Pons (tissue), 1 donor: ENCODE measurements at regions not wholly inside any gene's neighbourhood (a gene's known extent, or its start where the extent isn't known, plus 50 kb on each side); places are given as distances from the start of the nearest gene placed in this dataset.
"Not testable (repeated sequence)": the region's sequence is repeated elsewhere in the genome, so short reads cannot be mapped to it uniquely, and the experiment has no call there.

ENCODE experiments used
- DNase-seq: peaks from one replicate; pipeline ENCODE4 v3.0.0-alpha.2; 2016; ENCODE audit warnings: low spot score

DNA sequence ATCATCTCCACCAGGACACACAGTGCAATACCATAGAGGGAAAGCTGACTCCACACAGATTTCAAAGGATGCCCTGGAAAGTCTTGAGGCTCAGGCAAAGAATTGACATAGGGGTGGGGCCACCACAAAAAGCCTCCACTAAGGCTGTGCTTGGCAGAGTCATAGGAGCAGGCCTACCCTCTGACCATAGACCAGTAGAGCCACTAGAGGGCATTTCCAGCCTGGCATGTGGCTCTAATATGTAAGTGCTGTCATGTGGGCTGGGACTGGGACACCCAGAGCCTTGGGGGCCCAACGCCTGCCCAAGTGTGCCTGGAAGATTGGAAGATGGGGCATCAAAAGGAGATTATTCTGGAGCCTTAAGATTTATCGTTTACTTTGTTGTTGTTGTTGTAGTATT, 726.0 kb downstream of the DNAH5 start:
- no peak for DNase-seq

DNA sequence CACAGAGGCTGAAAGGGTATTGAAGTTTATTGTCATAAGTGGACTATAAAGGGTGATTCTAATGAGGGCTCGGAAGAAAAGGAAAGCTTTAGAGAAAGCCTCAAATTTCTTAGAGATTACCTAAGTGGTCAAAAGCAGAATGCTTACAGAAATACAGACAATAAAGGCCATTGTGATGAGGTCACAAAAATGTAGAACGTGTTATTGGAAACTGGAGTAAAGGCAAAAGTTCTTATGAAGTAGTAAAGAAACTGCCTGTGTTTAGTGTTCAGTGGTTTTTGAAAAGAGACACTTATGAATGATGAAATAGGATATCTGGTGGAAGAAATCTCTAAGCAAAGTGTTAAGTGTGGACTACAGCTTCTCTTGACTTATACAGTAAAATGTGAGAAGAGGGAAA, 726.9 kb downstream of the DNAH5 start:
- DNase-seq = no peak

DNA sequence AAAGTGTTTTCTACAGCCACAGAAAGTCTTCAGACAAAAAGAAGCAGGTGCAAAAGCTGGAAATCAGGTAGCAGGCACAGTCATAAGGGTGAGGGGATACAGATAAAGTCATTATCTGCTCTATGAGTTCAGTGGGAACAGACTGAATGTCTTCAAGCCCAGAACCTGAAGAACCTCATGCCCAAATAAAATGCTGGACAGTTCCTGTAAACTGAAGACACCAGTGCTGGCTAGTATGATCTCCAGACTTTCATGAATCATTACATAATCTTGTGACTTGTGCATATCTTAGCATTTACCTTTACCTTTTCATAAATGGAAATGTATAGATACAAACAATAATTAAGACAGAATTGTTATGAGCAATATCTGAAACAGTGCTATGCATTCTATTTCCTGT, 728.7 kb downstream of the DNAH5 start:
- no peak for DNase-seq

DNA sequence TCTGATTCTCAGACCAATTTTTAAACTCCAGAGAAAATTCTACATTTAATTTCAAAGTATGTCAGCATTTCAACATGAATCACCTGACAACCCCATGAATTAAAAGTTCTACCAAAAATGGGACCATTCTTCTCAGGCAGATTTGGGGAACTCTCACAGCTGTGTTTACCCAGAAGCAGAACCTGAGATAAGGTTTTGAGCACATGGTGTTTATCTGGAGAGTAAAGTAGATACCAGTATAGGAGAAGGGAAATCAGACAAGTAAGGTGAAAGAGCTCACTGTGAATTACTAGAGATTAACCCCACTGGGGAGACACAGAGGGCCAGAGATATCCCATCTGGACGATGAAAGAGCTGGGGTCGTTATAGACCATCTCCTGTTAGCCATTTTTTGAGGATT, 729.1 kb downstream of the DNAH5 start:
- DNase-seq = no peak

DNA sequence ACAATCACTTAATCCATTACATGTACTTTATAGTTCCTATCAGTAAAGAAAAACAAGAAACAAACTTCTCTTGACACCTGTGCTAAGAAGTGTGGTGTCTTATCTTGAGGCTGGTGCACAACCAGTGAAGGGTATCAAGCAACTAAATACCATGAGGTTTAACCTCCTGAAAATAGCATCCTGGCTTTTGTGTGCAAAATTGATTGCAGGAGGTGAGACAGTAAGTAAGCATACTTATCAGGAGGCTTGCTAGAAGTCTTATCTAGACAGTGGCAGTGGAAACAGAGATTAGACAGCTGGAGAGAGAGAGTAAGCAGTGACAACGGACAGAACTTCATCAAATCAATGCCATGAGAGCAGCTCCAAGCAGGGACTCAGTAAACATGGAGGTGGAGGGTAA, 730.3 kb downstream of the DNAH5 start:
- DNase-seq = no peak

DNA sequence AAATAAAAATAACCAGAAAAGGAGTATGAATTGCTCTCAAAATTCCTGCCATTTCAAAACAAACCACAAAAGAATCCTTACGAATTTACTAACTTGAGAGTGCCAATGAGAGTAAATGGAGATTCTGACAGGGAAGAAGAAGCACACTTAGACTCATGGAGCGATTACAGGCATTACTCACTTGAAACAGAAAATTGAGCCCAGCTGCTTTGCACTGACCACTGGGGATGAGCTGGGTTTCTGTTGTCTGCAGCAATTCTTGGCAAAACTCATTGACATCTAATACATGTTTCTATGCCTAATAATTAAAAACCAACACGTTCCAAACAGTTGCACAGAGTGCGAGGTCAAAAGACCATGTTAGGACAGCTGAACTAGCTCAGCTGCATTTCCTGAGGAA, 731.6 kb downstream of the DNAH5 start:
- DNase-seq = no peak

DNA sequence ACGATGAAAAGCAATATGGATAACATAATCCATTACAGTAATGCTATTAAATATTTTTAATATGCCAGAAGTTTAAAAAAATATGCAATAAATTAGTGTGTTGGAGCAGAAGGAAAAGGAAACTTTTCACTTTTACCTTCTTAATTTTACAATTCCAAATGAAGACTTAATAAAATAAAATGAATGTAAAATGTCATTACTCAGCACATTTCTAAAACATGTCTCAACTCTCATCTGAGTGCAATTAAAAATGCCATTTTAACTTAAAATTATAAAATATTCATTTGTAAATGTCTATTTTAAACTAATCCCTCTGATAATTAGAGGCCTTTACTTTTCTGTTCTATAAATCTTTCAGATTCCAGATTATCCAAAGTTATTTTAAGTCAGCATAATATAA, 733.4 kb downstream of the DNAH5 start:
- DNase-seq = no peak

DNA sequence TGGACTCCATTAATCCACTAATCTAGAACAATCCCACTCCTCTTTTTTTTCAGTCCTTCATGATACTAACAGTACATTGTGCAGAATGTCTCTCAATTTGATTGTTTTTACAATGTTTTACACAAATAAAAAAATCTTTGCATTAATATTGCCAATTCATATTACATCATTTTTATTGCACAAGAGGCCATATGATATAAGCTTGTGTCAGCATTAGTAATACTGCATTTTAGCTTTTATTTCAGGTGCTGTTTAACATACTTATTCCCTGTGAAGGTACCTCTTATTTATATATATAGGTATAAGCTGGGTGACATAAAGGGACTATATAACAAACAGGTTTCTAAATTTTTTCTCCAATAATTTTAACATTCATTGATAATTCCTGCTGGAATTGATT, 737.4 kb downstream of the DNAH5 start:
- DNase-seq = no peak

DNA sequence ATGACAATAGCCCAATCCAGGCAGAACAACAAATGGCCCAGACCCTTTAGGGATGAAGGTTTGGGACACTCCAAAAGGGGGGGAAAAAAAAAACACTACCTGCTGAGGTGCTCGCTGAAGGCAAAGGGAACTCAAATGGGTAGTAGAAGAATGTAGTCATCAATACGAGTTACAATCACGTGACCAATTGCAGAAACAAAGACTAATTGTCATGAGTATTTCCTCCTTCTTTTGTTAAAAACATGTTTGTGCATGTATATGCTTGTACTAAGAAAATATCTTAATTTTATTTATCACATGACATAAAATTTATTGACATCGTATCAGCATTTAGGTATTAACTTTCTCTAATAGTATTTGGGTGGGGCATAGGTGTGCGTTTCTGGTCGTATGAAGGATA, 743.5 kb downstream of the DNAH5 start:
- no peak for DNase-seq

DNA sequence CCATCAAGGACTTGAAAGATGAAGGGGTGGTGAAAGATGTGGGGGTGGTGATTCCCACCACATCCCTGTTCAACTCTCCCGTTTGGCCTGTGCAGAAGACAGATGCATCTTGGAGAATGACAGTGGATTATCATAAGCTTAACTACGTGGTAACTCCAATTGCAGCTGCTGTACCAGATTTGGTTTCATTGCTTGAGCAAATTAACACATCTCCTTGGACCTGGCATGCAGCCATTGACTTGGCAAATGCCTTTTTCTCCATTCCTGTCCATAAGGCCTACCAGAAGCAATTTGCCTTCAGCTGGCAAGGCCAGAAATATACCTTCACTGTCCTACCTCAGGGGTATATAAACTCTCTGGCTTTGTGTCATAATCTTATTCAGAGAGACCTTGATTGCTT, 746.3 kb downstream of the DNAH5 start:
- DNase-seq = not testable (repeated sequence)

DNA sequence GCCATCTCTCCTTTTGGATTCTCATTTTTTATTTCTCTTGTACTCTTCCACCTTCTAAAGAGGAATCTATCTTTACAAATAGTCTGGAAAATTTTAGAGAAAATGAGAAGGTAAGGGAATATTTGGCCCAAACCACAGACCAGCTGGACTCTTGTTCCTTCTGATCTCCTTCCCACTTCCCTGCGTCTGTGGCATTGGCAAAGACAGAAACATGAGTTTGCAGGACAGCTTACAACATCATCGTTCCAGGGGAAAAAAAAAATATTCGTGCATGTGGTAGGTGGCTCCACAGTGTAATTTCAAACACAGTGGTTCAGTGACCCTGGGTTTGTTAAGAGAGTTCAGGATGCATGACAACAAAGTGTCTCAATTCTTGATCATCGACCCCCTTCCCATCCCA, 755.0 kb downstream of the DNAH5 start:
- peak; percentile 26 for DNase-seq

DNA sequence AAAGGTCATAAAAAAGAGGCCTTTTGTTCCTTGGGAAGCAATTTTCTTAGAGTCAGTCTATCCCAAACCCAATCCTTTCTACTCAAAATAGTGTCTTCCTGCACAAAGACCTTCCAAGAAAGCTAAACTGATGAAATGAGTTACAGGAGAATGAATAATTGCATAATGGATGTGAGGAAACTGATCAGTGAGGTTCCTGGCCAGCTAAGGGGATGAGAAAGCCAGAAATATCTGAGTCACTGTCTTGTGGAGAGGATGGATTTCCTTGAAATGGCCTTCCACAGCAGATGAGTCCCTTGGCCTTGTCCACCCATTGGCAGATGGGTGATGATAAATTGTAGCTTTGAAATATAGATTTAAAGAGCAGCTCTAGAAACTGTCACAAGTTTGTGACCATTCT, 756.1 kb downstream of the DNAH5 start:
- DNase-seq = no peak

DNA sequence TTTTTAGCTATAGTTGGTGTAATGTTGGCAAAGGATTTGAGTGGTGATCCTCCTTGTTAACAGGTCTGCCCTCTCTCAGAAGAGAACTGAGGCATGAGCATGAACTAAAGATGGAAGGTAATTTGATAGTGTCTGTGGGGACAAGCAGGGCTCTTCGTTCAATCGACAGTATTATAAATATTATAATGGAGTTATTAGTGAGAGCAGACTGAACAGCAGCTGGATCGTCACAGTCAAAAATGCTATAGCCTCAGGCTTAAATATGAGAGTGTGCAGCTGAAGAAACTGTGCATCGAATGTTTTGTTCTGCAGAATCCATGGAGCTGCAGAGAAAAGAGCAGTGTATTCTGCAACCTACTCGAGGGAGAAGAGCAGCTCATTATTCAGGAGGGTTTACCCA, 757.3 kb downstream of the DNAH5 start:
- no peak for DNase-seq

DNA sequence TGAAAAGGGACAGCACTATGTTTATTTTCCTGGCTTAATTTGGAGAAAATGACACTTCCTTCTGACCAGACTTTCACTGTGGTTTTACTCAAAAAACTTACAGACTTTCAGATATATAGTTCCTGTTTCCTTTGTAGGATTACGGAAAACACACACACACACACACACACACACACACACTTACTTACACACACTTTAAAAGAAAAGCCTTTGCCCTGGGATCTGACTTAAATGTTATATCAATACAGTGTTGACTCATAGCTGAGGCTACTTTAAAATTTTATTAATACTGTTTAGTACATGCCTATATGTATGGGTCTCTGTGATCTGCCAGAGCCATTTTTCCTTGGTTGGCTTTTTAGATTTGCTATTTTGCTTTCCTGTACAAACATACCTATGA, 758.3 kb downstream of the DNAH5 start:
- peak; percentile 43 for DNase-seq

DNA sequence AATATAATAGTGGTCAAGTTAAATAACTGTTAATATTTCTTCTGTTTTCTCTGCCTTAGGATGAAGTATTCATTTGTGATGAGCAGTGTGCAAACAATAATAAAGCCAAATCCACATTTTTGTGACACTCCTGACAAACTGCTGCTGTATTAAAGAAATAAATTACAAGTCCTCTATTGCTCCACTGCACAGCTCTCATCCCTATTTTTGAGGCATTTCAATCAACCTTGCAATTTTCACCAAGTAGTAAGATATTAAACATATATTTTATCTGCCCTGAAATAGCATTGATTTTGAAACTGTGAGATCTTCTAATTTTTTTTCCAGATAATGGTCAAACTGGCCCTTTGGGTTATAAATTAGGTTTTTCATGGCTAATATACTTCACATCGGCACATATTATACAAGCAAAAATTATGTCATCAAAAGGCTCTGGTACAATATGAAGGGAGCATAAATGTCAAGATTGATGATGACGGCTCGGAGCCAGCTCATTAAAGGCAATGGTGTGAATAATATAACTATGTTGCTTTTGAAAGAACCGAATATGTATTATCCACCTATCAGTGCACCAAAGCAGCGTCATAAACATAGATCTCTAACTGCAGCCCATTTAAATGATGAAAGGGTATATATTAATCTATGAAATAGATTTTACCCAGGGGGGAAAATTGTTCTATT, 764.9 kb downstream of the DNAH5 start:
- no peak for DNase-seq

DNA sequence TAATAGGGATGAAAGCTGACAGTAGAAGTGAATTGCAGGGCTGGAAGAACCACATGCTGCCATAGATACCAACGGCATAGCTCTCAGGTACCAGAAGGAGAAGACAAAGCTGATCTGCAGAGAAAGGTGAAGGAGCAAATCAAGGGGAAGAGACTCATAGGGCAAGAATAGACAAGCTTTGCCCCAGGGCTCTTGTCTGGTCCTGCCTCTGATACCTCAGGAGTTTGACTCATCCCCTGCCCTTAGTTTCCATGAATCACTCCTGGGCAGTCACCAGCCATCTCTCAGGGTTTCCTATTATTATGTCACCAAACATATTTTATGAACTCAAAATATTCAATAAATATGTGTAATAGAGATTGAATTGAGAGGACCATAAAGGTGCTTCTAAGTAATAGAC, 800.9 kb downstream of the DNAH5 start:
- DNase-seq = no peak

DNA sequence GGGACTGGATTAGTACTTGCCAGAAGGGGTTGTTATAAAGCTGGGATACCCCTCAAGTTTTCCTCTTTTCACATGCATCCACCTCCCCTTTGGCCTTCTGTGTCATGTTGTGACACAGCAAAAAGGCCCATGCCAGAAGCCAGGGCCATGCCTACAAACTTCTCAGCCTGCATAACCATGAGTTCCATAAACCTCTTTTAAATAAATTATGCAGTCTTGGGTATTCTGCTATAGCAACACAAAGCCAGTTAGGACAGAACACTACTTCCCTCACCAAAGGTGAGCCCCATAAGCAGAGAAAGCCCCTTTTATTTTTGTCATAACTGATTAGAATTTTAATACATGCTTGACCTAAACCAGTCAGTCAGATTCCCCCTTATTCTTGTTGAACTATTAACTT, 801.3 kb downstream of the DNAH5 start:
- no peak for DNase-seq

DNA sequence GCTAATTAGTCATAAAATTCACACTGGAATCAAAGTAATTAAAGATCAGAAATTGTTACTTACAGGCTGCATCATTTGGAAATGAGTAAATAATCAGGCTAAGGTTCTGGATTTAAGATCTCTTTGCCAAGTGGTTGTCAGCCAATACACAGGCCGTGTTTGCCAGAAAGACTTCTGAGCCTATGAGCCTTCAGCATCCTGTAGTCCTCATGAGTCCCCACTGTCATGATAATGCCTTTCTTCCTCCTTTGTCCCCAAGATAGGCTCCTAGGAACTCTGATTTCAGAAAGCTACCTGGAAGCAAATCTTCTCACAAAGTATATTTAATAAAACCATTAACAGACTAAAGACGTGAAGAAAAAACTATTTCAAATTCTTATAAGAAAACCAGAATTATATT, 810.5 kb downstream of the DNAH5 start:
- DNase-seq = no peak

DNA sequence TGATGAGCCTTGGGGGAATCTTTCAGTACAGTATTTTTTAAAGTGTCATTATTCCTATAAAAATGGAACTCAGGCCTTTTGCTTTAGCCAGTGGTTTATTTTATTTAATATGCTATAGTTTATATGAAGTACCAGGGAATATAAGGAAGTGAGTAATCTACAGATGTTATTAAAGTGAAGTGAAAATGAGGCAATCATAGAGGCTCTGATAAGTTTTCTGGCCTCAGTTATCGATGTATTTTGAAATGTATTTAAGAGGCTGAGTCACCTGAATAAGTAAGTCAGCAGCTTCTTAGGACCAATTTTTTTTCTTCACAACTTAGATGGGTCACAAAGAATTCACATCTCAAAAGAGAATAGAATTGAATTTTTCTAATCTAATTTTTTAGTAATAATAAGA, 829.0 kb downstream of the DNAH5 start:
- DNase-seq = no peak

DNA sequence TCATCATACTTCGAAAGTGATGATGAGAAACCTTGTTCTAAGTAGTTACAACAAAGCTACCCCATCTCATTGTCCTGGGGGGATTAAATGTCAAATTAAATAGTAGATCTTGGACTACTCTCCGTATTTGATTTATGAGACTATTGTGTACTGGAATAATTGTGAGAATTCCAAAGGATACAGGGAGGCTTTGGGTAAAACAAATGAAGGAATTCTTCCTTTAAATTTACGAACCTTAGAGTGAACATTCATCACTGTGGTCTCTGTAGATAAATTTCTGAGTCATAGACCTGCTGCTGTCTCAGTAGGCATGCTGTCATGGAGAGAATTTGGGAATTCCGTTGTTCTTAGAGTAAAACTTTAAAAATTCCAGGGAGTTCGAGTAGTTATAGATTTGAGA, 836.2 kb downstream of the DNAH5 start:
- DNase-seq = no peak

DNA sequence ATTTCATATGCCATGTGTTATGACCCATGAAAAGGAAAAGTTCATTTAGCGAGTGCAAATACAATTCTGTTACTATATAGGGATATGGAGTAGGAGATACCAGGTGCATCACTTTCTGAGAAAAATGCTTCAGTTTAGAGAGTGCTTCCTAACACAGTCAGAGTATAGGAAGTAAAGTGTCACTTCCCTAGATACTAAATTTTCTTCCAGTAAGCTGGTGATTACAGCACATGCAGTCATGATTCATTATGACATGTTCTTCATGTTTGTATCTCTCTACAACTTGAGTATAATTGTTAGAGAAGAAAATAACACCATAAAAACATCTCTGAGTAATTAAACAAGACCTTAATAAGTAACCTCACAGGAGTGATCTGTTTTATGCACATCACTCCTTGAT, 837.0 kb downstream of the DNAH5 start:
- no peak for DNase-seq

DNA sequence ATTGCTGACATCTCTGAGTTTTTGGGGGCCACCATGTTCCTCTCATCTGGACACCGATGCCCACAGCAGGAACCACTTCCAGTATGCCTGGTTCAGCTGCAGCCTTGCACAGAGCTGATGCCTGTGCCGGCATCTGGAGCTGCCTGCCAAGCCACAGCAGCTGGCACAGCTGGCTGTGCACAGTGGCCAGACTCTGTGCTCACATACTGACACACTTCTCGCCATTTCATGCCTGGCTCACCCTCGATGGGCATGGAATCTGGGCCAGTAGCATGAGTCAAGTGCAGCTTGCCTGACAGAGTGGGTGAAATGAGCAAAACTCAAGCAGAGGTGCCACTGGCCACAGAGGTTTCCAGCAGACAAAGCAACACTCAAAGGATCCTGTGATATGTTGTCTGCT, 863.4 kb downstream of the DNAH5 start:
- no peak for DNase-seq

DNA sequence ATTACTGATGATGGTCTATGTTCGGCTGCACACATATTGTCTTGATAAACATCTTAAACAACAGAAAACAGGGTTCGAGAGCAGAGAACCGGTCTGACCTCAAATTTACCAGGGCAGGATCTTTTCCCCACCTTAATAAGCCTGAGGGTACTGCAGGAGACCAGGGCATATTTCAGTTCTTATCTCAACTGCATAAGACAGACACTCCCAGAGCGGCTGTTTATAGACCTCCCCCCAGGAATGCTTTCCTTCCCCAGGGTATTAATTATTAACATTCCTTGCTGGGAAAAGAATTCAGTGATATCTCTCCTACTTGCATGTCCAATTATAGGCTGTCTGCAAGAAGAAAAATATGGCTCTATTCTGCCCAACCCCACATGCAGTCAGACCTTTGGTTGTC, 871.6 kb downstream of the DNAH5 start:
- not testable (repeated sequence) for DNase-seq

DNA sequence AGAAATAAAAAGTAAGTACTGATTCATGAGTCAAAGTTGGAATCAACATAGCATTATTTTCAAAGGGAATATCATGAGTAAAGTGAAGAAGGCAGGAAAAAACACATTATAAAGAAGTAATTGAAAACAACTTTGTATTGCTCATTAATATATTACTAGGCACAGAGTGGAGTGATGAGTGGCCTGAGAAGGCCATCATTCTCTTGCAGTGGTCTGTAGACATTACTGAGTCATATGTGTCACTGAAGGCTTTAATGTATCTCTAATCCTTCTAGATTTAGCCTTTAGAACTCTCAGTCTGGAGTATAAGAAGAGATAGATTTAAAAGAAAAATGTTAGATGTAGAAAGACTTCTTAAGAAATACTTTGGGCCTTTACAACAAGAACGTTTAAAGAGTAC, 881.4 kb downstream of the DNAH5 start:
- no peak for DNase-seq
